GF-D8 (cell line): ENCODE measurements at regions not wholly inside any gene's neighbourhood (a gene's known extent, or its start where the extent isn't known, plus 50 kb on each side); places are given as distances from the start of the nearest gene placed in this dataset.

Experiments used
- DNase-seq: peaks from one replicate; lab custom pipeline; 2025; lab: John Stamatoyannopoulos, UW

- DNase-seq, result no peak
Measured at GRCh38 chr6:14031516-14031915, 86.1 kb upstream of the CD83 start.

GRCh38 chr6:14035071-14035847 is 82.3 kb upstream of the CD83 start:
- DNase-seq, result no peak

DNA sequence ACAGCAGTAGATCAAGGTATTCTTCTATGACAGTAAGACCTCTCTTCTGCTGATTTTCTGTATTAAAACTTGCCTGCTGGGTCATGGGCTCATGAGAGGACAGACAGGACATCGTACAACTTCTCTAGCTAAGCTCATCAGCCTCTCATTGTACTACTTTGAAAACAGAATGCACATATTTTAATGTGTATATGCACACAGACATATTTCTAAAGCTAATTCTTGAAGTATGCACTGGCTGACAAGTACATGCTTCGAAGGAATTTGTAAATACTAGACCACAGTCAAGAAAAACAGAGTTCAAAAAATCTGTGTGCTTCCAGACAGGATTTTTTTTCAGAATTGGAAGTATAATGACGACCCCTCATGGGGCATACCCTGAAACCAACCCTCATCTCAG is 81.7 kb upstream of the CD83 start:
- no peak for DNase-seq

DNA sequence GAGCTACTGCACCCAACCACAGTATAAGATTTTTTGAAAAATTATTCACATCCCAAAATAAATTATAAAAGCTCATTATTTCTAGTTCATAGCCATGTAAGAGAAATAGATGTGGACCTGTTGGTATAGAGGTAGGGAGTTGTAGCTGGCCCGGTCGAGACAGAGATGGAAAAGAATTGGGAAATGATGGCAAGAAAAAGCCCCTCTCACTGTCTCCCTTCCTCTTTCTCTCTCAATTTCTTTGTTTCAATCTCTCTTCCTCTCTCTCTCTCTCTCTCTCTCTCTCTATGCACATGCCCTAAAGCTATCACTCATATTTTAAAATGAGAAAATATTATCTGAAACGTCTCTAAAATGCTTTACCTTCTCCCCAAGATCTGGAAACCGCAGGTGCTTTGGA is 80.7 kb upstream of the CD83 start:
- no peak for DNase-seq

GRCh38 chr6:14037402-14038277 is 79.9 kb upstream of the CD83 start:
- DNase-seq, result no peak

- DNase-seq, result no peak
Measured at GRCh38 chr6:14038467-14039437, 78.8 kb upstream of the CD83 start.

DNA sequence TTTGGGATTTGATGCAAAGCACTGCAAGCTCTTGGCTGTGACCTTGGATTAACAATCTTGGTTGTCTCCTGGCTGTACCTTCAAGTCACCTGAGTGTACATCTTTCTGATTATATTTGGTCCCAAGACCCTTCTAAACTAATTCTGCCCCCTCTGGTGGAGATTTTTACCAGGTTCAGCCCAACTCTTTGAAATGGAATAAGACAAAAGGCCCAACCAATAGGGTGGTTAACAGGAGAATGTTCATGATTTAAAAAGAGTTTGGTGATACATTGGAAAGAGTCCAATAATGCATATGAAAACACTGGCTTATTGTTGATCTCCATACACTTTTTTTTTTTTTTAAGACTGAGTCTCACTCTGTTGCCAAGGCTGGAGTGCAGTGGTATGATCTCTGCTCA is 77.5 kb upstream of the CD83 start:
- no peak for DNase-seq

GRCh38 chr6:14046476-14047068 is 71.0 kb upstream of the CD83 start:
- DNase-seq, result no peak

DNA sequence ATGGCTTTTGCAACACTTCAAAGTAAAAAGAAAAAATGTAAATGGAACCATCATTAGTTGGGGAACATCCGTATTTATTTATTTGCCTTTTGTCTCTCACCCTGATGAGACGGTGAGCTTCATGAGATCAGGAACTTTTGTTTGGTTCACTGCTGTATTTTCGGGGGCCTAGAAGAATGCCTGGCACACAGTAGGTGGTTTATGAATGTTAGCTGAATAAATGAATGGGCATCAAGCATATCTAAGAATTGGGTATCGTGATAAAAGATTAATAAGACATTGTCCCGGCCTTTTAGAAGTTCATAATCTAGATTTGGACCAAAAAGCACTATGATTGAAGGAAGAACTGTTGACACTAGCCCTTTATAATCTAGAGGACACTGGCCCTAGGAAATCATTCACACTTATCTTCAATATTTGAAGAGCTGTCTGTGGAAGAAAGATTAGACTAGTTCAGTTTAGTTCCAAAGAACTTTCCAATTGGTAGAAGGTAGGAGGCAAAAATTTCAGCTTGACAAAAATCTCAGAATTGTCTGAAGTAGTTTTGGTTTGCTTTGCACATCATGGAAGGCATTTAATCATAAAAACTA is 70.3 kb upstream of the CD83 start:
- no peak for DNase-seq

- no peak for DNase-seq
Measured at GRCh38 chr6:14048837-14049236, 68.7 kb upstream of the CD83 start.

- DNase-seq, result no peak
Measured at GRCh38 chr6:14051355-14051754, 66.2 kb upstream of the CD83 start.

- DNase-seq, result no peak
Measured at GRCh38 chr6:14053811-14054210, 63.8 kb upstream of the CD83 start.

- DNase-seq, result no peak
Measured at GRCh38 chr6:14055541-14055940, 62.0 kb upstream of the CD83 start.

- DNase-seq, result no peak
Measured at GRCh38 chr6:14058029-14058695, 59.4 kb upstream of the CD83 start.

- DNase-seq, result no peak
Measured at GRCh38 chr6:14058735-14059134, 58.8 kb upstream of the CD83 start.

- no peak for DNase-seq
Measured at GRCh38 chr6:14059791-14060436, 57.7 kb upstream of the CD83 start.

- DNase-seq, result no peak
Measured at GRCh38 chr6:14060971-14061370, 56.6 kb upstream of the CD83 start.

- no peak for DNase-seq
Measured at GRCh38 chr6:14061643-14062042, 55.9 kb upstream of the CD83 start.

DNA sequence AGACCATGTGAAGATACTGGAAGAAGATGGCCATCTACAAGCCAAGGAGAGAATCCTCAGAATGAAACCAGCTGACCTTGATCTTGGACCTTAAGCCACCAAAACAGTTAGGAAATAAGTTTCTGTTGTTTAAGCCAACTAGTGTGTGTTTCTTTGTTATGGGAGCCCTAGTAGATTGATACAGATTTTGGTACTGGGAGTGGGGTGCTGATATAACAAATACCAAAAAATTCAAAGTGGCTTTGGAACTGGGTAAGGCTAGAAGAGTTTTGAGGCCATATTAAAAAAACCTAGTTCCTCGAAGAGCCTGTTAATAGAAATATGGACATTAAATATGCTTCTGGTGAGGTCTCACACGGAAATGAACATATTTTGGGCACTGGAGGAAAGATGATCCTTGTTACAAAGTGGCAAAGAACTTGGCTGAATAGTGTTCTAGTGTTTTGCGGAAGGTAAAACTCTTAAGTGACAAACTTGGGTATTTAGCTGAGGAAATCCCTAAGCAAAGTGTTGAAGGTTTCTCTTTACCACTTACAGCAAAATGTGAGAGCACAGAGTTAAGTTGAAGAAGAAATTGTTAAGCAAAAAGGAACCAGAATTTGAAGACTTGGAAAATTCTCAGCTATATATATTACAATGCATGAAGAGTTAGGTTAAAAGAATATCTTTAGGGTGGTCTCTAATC is 55.1 kb upstream of the CD83 start:
- DNase-seq, result no peak

DNA sequence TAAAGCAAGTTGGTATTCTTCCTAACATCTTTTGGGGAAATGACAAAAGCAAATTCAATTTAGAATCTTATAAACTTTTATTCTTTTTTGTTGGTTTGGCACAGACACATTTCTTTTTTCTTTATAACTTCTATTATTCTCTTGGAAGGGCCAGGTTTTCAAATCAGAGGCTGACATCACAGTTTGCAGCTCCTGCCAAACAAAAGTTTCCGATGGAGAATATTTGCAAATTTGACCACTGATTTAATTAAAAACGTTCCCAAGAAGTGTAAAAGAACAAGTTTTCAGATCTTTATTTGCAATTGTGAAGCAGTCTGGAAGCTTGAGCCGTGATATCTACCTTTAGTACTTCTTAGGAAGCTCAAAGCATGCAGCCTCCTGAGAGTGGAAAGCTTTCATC is 53.8 kb upstream of the CD83 start:
- DNase-seq, result no peak
